ENCODE measurements at regions not wholly inside any gene's neighbourhood (a gene's known extent, or its start where the extent isn't known, plus 50 kb on each side); places are given as distances from the start of the nearest gene placed in this dataset.

DNA sequence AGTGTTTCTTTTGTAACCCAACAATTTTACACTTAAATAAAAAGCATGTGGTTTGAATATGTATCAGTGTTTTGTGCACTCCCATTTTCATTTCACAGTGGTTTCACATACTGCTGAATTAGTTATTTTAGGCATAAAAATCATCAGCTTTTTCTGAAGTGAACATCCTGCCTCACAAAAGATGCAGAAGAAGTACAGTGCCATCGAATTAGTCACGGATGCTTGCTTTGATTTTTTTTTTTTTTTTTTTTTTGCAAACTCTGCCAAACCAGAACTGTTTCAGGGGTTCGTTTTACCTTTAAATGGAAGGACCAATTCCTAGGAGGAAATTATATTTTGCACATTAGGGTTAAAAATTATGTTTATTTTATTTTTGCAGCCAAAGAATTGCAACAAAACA lies 158.6 kb downstream of the RPS12 start:
- TF ChIP-seq SIN3A (IDR thresholded peaks at IDR 0.05; ENCODE audit: borderline replicate concordance, insufficient read depth, low read length) (no peak), FOXP2 (optimal IDR thresholded peaks at IDR 0.05; ENCODE audit: borderline replicate concordance, extremely low read depth, extremely low read length, insufficient read depth) (no peak), TAF1 (IDR thresholded peaks at IDR 0.05; ENCODE audit: borderline replicate concordance, insufficient read depth, low read length) (no peak), POLR2AphosphoS5 (IDR thresholded peaks at IDR 0.05; ENCODE audit: low read depth, low read length) (no peak)
- TF ChIP-seq, protein P1, sequence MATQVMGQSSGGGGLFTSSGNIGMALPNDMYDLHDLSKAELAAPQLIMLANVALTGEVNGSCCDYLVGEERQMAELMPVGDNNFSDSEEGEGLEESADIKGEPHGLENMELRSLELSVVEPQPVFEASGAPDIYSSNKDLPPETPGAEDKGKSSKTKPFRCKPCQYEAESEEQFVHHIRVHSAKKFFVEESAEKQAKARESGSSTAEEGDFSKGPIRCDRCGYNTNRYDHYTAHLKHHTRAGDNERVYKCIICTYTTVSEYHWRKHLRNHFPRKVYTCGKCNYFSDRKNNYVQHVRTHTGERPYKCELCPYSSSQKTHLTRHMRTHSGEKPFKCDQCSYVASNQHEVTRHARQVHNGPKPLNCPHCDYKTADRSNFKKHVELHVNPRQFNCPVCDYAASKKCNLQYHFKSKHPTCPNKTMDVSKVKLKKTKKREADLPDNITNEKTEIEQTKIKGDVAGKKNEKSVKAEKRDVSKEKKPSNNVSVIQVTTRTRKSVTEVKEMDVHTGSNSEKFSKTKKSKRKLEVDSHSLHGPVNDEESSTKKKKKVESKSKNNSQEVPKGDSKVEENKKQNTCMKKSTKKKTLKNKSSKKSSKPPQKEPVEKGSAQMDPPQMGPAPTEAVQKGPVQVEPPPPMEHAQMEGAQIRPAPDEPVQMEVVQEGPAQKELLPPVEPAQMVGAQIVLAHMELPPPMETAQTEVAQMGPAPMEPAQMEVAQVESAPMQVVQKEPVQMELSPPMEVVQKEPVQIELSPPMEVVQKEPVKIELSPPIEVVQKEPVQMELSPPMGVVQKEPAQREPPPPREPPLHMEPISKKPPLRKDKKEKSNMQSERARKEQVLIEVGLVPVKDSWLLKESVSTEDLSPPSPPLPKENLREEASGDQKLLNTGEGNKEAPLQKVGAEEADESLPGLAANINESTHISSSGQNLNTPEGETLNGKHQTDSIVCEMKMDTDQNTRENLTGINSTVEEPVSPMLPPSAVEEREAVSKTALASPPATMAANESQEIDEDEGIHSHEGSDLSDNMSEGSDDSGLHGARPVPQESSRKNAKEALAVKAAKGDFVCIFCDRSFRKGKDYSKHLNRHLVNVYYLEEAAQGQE (IDR thresholded peaks at IDR 0.05; ENCODE audit: insufficient read depth in 1 of 2, low read depth in 2 of 2, low read length in 2 of 2) = no peak

DNA sequence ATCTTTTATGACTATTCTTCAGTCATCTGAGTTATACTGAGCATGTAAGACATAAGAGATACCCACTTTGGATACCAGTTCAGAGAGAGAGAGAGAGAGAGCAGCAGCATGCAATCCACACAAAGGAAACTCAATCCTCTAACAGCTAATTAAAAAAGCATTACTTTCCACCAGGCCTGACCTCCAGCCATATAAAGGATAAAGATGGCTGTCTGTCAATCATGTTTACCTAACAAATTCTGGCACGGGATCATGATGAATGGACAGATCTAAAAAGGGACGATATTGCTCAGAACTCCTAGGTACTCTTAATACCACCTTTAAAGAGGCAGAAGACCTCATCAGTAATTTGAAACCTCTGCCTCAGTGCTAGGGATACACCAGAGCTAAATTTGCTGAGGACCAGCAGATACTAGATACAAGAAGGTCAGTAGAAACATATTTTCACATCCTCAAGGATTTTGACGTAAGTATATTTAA lies 159.2 kb downstream of the RPS12 start:
- TF ChIP-seq, protein P1 (IDR thresholded peaks at IDR 0.05; ENCODE audit: insufficient read depth in 1 of 2, low read depth in 2 of 2, low read length in 2 of 2) = no peak
- TF ChIP-seq TAF1 (IDR thresholded peaks at IDR 0.05; ENCODE audit: borderline replicate concordance, insufficient read depth, low read length) (no peak), SIN3A (IDR thresholded peaks at IDR 0.05; ENCODE audit: borderline replicate concordance, insufficient read depth, low read length) (no peak), FOXP2 (optimal IDR thresholded peaks at IDR 0.05; ENCODE audit: borderline replicate concordance, extremely low read depth, extremely low read length, insufficient read depth) (no peak), POLR2AphosphoS5 (IDR thresholded peaks at IDR 0.05; ENCODE audit: low read depth, low read length) (no peak)

DNA sequence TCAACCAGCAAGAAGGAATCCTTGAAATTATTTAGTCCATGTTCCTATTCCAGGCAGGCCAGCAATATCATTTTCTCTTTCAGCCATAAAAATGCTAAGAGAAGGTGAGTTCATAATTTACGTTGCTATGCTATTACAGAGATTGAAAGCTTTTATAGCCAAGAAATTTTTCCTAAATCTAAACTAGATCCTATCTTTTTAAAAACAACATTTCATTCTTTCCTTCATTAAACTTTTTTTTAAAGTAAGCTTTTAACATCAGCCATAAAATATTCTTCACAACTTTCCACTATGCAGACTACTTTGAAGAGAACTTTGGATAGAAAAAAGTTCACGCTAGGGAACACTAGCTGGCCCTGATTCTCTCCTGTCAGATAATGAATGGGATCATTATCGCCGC lies 159.8 kb downstream of the RPS12 start:
- no peak for TF ChIP-seq FOXP2 (optimal IDR thresholded peaks at IDR 0.05; ENCODE audit: borderline replicate concordance, extremely low read depth, extremely low read length, insufficient read depth)
- TF ChIP-seq POLR2AphosphoS5 (IDR thresholded peaks at IDR 0.05; ENCODE audit: low read depth, low read length) = no peak
- TF ChIP-seq, protein P1 (IDR thresholded peaks at IDR 0.05; ENCODE audit: insufficient read depth in 1 of 2, low read depth in 2 of 2, low read length in 2 of 2) = no peak
- no peak for TF ChIP-seq SIN3A (IDR thresholded peaks at IDR 0.05; ENCODE audit: borderline replicate concordance, insufficient read depth, low read length)
- no peak for TF ChIP-seq TAF1 (IDR thresholded peaks at IDR 0.05; ENCODE audit: borderline replicate concordance, insufficient read depth, low read length)

DNA sequence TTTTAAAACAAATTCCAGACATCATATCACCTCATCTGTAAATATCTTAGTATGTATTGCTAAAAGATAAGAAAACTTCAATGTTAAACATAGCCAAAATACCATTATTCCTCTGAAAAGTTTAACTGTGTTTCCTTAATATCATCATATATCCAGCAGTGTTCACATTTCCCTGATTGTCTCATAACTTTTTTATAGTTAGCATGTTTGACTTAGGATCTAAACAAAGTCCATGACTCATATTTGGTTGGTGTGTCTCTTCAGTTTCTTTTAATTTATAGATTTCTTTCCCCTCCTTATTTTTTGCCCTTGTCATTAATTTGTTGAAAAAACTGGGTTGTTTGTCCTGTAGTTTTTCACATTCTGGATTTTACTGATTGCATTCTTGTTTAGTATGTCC lies 163.0 kb downstream of the RPS12 start:
- no peak for TF ChIP-seq TAF1 (IDR thresholded peaks at IDR 0.05; ENCODE audit: borderline replicate concordance, insufficient read depth, low read length)
- TF ChIP-seq FOXP2 (optimal IDR thresholded peaks at IDR 0.05; ENCODE audit: borderline replicate concordance, extremely low read depth, extremely low read length, insufficient read depth) = no peak
- TF ChIP-seq SIN3A (IDR thresholded peaks at IDR 0.05; ENCODE audit: borderline replicate concordance, insufficient read depth, low read length) = no peak
- TF ChIP-seq POLR2AphosphoS5 (IDR thresholded peaks at IDR 0.05; ENCODE audit: low read depth, low read length) = no peak
- TF ChIP-seq, protein P1 (IDR thresholded peaks at IDR 0.05; ENCODE audit: insufficient read depth in 1 of 2, low read depth in 2 of 2, low read length in 2 of 2) = no peak

DNA sequence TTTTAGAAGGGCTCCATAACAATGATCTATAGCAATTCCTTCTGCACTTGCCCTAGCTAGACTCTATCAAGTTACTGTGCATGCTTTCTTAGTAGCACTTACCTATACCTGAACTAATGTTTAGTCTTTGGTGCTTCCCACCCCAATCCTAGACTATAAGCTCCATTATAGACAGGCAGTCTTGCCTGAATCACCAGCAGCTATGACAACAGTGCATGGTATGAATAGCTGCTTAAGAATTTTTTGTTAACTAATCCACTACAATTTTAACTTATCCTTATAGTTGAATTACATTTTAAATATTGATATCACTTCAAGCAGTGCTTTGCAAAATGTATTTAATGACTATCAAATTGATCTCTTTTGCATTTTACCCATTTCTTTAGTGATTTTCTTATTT lies 164.3 kb downstream of the RPS12 start:
- TF ChIP-seq POLR2AphosphoS5 (IDR thresholded peaks at IDR 0.05; ENCODE audit: low read depth, low read length) (no peak), FOXP2 (optimal IDR thresholded peaks at IDR 0.05; ENCODE audit: borderline replicate concordance, extremely low read depth, extremely low read length, insufficient read depth) (no peak), TAF1 (IDR thresholded peaks at IDR 0.05; ENCODE audit: borderline replicate concordance, insufficient read depth, low read length) (no peak), SIN3A (IDR thresholded peaks at IDR 0.05; ENCODE audit: borderline replicate concordance, insufficient read depth, low read length) (no peak)
- TF ChIP-seq, protein P1 (IDR thresholded peaks at IDR 0.05; ENCODE audit: insufficient read depth in 1 of 2, low read depth in 2 of 2, low read length in 2 of 2) = no peak
